ENCODE measurements at regions not wholly inside any gene's neighbourhood (a gene's known extent, or its start where the extent isn't known, plus 50 kb on each side); places are given as distances from the start of the nearest gene placed in this dataset.

DNA sequence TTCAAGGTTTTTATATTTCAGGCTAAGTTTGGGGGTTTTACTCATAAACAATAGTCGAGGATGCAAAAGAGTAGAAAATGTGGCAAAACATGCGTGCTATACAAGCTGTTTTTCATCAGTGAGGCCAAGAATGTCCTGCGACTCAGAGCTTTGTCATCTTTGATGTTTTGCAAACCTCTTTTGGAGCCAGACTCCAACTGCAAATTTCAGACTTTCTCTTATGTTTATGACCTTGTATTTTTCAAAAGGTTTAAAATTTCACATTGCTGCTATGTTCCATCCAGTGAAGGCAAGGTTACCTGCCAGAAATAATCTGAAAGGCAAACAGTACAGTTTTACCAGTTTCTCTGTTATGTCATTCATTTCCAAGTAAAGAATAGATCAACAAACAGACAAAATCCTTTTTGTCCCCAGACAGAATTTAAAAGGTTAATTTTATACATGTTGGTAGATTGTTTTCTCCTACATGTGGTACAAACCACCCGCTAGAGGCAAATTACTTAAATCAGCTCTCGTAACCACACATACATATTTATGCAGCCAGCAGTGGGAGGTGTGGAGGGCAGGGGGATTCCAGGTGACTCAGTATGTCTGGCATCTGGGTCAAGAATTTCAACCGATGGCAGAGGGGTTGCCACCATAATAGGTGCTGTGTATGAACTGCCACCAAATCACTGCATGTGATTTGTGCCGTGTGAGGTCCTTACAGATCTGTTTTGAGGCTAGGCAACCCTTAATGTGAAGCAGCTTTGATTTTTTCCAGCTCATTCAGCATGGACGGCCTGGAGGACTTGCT, 119.8 kb upstream of the CPM start:
- TF ChIP-seq, protein P1, sequence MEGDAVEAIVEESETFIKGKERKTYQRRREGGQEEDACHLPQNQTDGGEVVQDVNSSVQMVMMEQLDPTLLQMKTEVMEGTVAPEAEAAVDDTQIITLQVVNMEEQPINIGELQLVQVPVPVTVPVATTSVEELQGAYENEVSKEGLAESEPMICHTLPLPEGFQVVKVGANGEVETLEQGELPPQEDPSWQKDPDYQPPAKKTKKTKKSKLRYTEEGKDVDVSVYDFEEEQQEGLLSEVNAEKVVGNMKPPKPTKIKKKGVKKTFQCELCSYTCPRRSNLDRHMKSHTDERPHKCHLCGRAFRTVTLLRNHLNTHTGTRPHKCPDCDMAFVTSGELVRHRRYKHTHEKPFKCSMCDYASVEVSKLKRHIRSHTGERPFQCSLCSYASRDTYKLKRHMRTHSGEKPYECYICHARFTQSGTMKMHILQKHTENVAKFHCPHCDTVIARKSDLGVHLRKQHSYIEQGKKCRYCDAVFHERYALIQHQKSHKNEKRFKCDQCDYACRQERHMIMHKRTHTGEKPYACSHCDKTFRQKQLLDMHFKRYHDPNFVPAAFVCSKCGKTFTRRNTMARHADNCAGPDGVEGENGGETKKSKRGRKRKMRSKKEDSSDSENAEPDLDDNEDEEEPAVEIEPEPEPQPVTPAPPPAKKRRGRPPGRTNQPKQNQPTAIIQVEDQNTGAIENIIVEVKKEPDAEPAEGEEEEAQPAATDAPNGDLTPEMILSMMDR (IDR thresholded peaks at IDR 0.05; ENCODE audit: borderline replicate concordance, insufficient read depth, low read depth, low read length), result no peak

DNA sequence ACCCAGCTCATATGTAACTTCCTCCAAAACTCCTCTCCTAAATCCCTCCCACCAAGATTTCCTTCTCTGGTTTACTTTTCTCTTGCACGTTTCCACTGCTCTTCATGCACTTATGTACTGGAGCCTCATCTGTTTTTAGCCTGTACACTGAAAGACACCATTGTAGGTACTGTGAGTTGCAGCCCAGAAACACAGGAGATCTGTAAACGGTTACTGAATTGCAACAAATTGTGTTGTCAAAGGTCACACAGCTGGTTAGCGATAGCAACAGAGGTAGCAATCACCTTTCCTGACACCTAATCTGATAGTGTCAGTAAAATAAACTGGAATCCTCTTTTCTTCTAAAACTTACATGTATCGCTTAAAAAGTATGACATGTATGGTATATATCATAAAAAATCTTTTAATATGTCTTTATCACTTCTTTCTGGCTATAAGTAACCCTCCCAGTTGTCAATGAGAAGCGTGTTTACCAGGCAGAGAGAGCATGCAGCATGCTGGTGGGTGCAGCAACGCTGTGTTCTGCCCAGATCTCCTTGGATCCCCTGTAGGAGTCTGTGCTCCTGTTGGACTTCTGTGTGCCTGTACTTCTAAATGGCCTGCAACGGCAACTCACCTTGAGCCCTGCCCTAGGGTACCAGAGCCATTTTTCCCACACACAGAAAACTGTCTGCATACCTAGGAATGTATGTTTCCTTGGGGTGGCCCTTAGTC, 121.5 kb upstream of the CPM start:
- TF ChIP-seq, protein P1 (IDR thresholded peaks at IDR 0.05; ENCODE audit: borderline replicate concordance, insufficient read depth, low read depth, low read length), result no peak
- no peak overlapping the region for H3K4me3 ChIP-seq (ENCODE audit: low read depth, low read length)

More for the DNA sequence above, 119.8 kb upstream of the CPM start:
- no peak overlapping the region for H3K4me3 ChIP-seq (ENCODE audit: low read depth, low read length)

DNA sequence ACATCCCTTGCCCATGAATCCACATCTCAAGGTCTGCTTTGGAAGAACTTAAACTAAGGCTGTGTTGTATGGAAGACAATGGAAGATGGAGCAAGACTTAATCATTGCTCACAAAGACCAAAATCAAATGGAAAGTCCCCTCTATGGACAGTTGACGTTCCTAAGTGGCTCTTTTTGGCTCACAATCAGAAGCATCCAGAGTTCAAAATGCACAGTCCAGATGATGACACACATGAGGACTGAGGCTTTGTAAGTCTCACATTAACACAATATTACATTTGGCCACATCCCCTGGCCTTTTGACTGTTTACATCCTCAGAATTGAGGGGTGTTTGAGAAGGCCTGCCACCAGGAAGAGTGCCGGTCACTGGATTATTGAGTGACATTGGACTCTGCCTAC, 122.3 kb upstream of the CPM start:
- TF ChIP-seq, protein P1 (IDR thresholded peaks at IDR 0.05; ENCODE audit: borderline replicate concordance, insufficient read depth, low read depth, low read length), result no peak
- no peak overlapping the region for H3K4me3 ChIP-seq (ENCODE audit: low read depth, low read length)

DNA sequence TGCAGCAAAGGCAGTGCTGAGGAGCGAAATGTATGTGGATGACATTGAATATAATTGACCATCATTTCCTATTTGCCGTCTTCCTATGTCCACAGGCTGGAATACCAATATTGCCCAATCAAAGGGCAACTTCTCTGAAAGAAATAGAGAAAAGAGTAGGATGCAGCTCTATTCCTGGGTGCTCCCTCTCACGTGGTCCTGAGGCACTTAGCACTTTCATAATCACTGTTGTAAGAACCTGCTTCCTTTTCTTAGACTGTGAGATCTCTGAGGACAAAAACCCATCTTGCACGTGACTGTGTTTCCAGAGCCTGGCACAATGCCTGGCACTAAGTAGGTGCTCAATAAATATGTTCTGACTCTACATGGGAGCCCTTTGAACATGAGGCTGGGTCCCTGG, 122.7 kb upstream of the CPM start:
- H3K4me3 ChIP-seq (ENCODE audit: low read depth, low read length), result no peak overlapping the region
- TF ChIP-seq, protein P1 (IDR thresholded peaks at IDR 0.05; ENCODE audit: borderline replicate concordance, insufficient read depth, low read depth, low read length), result no peak

DNA sequence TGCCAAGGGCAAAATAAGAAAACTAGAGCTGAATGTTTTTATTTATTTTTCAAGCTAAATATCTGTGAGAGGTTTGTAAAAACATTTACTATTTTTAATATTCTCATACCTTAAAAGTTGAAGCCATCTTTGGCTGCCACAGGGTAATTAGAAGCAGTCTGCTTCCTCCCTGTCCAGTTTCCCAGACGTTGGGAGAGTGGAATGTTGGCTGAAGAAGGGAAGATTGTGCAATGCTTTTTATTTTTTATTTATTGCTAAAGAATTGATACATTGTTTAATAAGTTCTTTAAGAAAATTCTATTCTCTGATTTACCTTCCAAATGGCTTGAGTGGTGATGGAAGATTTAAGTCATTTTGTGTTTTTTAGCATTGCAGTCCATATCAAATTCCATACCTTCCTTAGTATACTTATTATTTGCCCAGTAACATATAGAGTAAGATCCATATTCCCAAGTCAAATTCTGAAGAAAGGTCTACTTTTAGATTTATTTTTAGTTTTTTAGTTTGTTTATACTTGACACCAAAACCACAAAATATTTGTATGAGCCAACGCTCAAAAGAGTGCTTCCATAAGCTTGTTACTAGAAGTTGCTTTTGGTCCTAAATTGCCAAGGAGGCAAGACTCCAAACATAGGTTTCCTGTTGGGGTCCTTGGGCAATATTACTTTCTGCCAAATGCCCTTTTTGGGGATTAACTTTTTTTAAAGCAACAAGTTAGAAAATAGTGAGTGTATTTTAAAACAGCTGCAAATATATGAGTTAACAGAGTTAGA, 124.0 kb upstream of the CPM start:
- TF ChIP-seq, protein P1 (IDR thresholded peaks at IDR 0.05; ENCODE audit: borderline replicate concordance, insufficient read depth, low read depth, low read length), result no peak
- H3K4me3 ChIP-seq (ENCODE audit: low read depth, low read length), result no peak overlapping the region

DNA sequence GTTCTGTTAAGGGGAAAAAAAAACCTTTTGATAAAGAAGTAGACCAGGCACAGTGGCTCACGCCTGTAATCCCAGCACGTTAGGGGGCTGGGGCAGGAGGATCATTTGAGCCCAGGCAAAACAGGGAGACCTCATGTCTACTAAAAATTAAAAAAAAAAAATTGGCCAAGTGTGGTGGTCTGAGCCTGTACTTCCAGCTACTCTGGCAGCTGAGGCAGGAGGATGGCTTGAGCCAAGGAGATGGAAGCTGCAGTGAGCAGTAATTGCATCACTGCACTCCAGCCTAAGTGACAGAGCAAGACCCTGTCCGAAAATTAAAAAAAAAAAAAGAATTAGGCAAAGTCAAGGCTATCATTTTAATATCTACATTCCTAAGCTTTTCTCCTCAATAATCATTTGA, 124.8 kb upstream of the CPM start:
- TF ChIP-seq, protein P1 (IDR thresholded peaks at IDR 0.05; ENCODE audit: borderline replicate concordance, insufficient read depth, low read depth, low read length), result no peak
- no peak overlapping the region for H3K4me3 ChIP-seq (ENCODE audit: low read depth, low read length)

Measured in GM12875 (cell line).